Psoas muscle (tissue), 7 donors: ENCODE measurements at regions not wholly inside any gene's neighbourhood (a gene's known extent, or its start where the extent isn't known, plus 50 kb on each side); places are given as distances from the start of the nearest gene placed in this dataset.

Experiments used
- ATAC-seq, 4 donors: fragments of 200-7000 bp; cut with Tn5 transposase; one replicate each; pipeline ENCODE4 v1.9.1; 2020; ENCODE audit warnings: moderate library complexity in 3 of 4, mild to moderate bottlenecking in 2 of 4
- DNase-seq, 2 donors: peaks; one replicate each; pipeline ENCODE4 v3.0.0-alpha.2; 2020
- H3K27ac ChIP-seq: fragments of 200-600 bp; one replicate; pipeline ENCODE4 v1.8.0; 2022
- H3K27me3 ChIP-seq, 3 donors: fragments of 200-600 bp in 1 of 3; one replicate each; pipeline versions ENCODE4 v1.6.1 to v1.8.0; 2013 to 2022; ENCODE audit warnings: low read length in 2 of 3, mild to moderate bottlenecking in 2 of 3, moderate library complexity in 1 of 3; ENCODE audit not compliant: insufficient read depth in 3 of 3
- H3K36me3 ChIP-seq, 2 donors: fragments of 200-600 bp in 1 of 2; one replicate each; pipeline versions ENCODE4 v1.6.1 to v1.8.0; 2013 to 2022; ENCODE audit warnings: low read depth in 1 of 2, mild to moderate bottlenecking in 1 of 2, moderate library complexity in 1 of 2; ENCODE audit not compliant: insufficient read depth in 1 of 2
- H3K4me1 ChIP-seq: fragments of 200-600 bp; one replicate; pipeline ENCODE4 v1.8.0; 2022
- H3K4me3 ChIP-seq: fragments of 200-600 bp; one replicate; pipeline ENCODE4 v1.8.0; 2022; ENCODE audit warnings: mild to moderate bottlenecking
- H3K9me3 ChIP-seq: fragments of 200-600 bp; one replicate; pipeline ENCODE4 v1.8.0; 2022
- WGBS, 3 donors: extraction: QIAGEN DNeasy Blood & Tissue Kit; methylation state at CpG; one replicate each; pipeline versions ENCODE4 v1.1.6 to v1.1.7; 2013; 5-methylcytosine and 5-hydroxymethylcytosine counted together
- intact Hi-C, 2 donors: fragments of 100-400 bp; cut with DNase I; formaldehyde crosslinking; loops; one replicate each; pipeline versions ENCODE4 v1.11.0 to v1.14.2; 2022
- TF ChIP-seq, protein P1 (sequence below): fragments of 200-600 bp; IDR thresholded peaks from one replicate; pipeline ENCODE4 v1.8.0; 2022; ENCODE audit warnings: antibody characterized with exemption
- donor health status: healthy with polysubstance abuse.
- donor health status: DM: no; HTN: no; CAD: no; lungs with moderate emphysema.
- donor health status: Bipolar disorder and iron deficiency.
- donor health status: healthy.
- donor health status: DM: yes; HTN: yes; CAD: no.
- donor health status: DM: no; HTN: no; CAD: no.
- donor health status: DM: yes; HTN: yes; CAD: no.

DNA sequence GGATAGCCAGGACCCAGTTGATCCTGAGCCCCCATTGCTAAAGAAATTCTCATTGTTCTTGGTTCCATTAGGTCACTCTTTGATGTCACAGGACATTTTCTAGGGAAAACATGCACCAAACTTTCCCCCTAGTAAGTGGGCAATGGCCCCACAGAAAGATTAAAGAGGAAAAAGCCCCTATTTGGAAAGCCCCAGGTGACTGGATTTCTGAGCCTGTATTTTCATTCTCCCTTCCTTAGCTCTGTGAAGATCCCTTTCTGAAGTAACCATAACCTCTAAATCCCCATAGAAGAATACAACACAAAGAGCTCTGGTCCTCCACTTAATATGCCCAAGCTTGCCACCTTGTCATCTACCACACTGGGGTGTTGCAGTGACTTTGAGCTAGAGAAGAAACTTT lies 232.3 kb upstream of the FGGY start:
- no peak for ATAC-seq
- Histone ChIP-seq H3K36me3 (no peaks in the 10 kb centered on the region), H3K4me3 (no peak overlapping the region), H3K4me1 (peaks cover 10% of the 10 kb centered on the region), H3K27ac (no peak overlapping the region), H3K27me3 (no peaks in the 10 kb centered on the region), H3K9me3 (no peaks in the 10 kb centered on the region)
- intact Hi-C loops: no loop called here
- DNase-seq: no peak
- TF ChIP-seq, protein P1, sequence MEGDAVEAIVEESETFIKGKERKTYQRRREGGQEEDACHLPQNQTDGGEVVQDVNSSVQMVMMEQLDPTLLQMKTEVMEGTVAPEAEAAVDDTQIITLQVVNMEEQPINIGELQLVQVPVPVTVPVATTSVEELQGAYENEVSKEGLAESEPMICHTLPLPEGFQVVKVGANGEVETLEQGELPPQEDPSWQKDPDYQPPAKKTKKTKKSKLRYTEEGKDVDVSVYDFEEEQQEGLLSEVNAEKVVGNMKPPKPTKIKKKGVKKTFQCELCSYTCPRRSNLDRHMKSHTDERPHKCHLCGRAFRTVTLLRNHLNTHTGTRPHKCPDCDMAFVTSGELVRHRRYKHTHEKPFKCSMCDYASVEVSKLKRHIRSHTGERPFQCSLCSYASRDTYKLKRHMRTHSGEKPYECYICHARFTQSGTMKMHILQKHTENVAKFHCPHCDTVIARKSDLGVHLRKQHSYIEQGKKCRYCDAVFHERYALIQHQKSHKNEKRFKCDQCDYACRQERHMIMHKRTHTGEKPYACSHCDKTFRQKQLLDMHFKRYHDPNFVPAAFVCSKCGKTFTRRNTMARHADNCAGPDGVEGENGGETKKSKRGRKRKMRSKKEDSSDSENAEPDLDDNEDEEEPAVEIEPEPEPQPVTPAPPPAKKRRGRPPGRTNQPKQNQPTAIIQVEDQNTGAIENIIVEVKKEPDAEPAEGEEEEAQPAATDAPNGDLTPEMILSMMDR: no peak

DNA sequence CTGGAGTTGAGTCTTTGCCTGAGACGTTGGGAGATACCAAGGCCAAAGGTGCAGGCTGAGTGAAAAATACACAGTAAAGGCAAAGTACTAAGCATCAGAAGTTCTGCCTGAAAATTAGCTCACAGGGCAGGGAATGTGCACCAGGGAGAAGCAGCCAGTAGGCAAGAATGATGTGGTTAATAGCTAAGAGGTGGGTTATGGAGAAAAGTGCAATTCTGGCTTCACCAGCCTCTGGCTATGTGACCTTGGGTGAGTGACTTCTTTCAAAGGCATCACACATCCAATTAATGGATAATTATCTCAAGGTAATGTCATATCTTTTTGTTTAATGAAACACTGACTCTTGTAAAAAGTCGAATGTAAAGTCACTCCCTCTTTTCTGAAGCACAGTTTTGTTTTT lies 230.7 kb upstream of the FGGY start:
- TF ChIP-seq, protein P1: no peak
- no peak overlapping the region for H3K27ac ChIP-seq
- H3K36me3 ChIP-seq: no peaks in the 10 kb centered on the region
- H3K9me3 ChIP-seq: no peaks in the 10 kb centered on the region
- H3K27me3 ChIP-seq: no peaks in the 10 kb centered on the region
- DNase-seq (no peak), ATAC-seq (no peak)
- intact Hi-C loops: no loop called here
- no peak overlapping the region for H3K4me3 ChIP-seq
- WGBS, 3 donors: 78 to 85% (median 84%) methylated on average over 2 of the region's 2 CpGs
- peaks cover 10% of the 10 kb centered on the region for H3K4me1 ChIP-seq

DNA sequence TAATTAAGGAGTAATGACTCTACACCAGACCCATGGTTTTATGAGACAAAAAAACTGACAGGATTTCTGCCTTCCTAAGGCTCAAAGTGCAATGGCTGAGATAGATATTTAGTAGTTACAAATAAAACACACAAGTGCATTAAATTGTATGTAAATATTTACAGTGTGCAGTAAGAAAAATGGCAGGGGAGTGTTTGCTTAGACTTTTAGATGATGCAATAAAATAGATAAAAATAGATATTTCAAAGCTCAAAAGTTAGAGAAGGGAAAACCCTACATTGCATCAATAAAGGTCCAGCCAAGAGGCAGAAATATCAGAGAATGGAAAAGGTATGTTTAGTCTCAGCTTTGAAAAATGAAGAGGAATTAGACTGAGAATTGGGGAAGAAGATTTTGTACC lies 226.3 kb upstream of the FGGY start:
- Histone ChIP-seq H3K27me3 (no peaks in the 10 kb centered on the region), H3K36me3 (no peaks in the 10 kb centered on the region), H3K27ac (no peak overlapping the region), H3K4me1 (no peaks in the 10 kb centered on the region), H3K4me3 (no peak overlapping the region), H3K9me3 (no peaks in the 10 kb centered on the region)
- TF ChIP-seq, protein P1: no peak
- intact Hi-C loops: no loop called here
- DNase-seq: no peak
- ATAC-seq: no peak

DNA sequence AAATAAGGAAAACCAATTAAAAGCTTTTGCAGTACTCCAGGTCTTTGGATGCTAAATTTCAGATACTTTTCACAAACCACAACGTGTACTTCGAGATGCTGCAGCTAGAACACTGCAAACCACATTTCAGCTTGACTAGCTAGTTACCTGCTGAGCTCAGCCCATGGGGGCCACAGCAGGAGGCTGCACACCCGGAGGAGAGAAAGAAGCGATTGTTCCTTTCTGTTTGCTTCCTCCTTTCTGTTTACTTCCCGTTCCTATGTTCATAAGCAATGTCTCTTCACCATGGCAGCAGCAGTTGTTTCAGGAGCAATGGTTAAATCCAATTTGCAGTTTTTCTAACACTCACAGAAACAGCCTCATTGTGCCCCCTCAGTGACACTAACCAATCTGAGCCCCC lies 225.6 kb upstream of the FGGY start:
- H3K36me3 ChIP-seq: no peaks in the 10 kb centered on the region
- no peaks in the 10 kb centered on the region for H3K9me3 ChIP-seq
- intact Hi-C loops: no loop called here
- H3K4me1 ChIP-seq: no peaks in the 10 kb centered on the region
- ATAC-seq: no peak
- no peak for DNase-seq
- TF ChIP-seq, protein P1: no peak
- H3K27me3 ChIP-seq: no peaks in the 10 kb centered on the region
- no peak overlapping the region for H3K27ac ChIP-seq
- H3K4me3 ChIP-seq: no peak overlapping the region
- WGBS, 3 donors: 57 to 72% (median 64%) methylated on average over 5 of the region's 5 CpGs

DNA sequence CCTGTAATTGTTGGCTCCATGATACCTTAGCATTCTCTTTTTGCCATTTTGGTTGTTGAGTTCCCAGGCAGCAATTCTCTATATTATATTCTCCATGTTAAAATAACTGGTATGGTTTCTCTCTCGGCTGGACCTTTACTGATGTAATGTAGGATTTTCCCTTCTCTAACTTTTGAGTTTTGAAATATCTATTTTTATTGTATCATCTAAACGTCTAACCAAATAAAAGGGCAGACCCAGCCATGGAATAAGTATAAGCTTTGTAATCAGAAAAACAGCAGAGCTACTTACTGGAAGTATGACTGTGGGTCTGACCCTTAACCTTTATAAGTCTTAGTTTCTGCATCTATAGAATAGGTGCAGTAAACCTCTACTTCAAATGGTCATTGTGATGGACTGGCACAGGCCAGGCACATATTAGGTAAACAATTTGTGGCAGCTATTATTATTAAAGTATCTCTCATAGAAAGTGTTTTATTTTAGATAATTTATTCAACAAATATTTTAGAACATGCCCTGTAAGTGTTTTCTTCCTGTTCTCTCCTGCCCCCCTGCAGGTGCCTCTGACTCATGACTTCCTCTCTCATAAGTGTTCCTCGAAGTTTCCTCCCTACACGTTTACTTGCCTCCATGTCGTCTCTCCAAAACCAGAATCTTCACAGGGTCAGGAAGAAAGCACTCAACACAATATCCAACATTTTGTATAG lies 224.9 kb upstream of the FGGY start:
- DNase-seq (no peak), ATAC-seq (no peak)
- Histone ChIP-seq H3K36me3 (no peaks in the 10 kb centered on the region), H3K4me1 (no peaks in the 10 kb centered on the region), H3K27ac (no peak overlapping the region), H3K27me3 (no peaks in the 10 kb centered on the region), H3K4me3 (no peak overlapping the region), H3K9me3 (no peaks in the 10 kb centered on the region)
- 67 to 74% (median 73%) methylated on average over 5 of the region's 5 CpGs for WGBS, 3 donors
- intact Hi-C loops: no loop called here
- TF ChIP-seq, protein P1: no peak
